ENCODE measurements at regions not wholly inside any gene's neighbourhood (a gene's known extent, or its start where the extent isn't known, plus 50 kb on each side); places are given as distances from the start of the nearest gene placed in this dataset.

- peak; percentile 16; the same call in 1 of the 3 replicates for ATAC-seq
- no peak for TF ChIP-seq ZFP3 (CRISPR knock-in tag; IDR thresholded peaks at IDR 0.05)
- no peak for TF ChIP-seq CREB5 (CRISPR knock-in tag; IDR thresholded peaks at IDR 0.05; ENCODE audit: low read depth)
- TF ChIP-seq CSDC2 (CRISPR knock-in tag; IDR thresholded peaks at IDR 0.05), result no peak
- TF ChIP-seq TSHZ2 (CRISPR knock-in tag; IDR thresholded peaks at IDR 0.05), result no peak
- TF ChIP-seq GLIS3 (CRISPR knock-in tag; IDR thresholded peaks at IDR 0.05), result no peak
- no peak for TF ChIP-seq ZNF565 (CRISPR knock-in tag; conservative IDR thresholded peaks at IDR 0.05; ENCODE audit: low read depth)
- no peak for TF ChIP-seq ARNTL (CRISPR knock-in tag; IDR thresholded peaks at IDR 0.05; ENCODE audit: borderline replicate concordance, low read depth)
- no peak for TF ChIP-seq BACH2 (CRISPR knock-in tag; IDR thresholded peaks at IDR 0.05; ENCODE audit: borderline replicate concordance)
- no peak for TF ChIP-seq CSRNP3 (CRISPR knock-in tag; IDR thresholded peaks at IDR 0.05)
- no peak for TF ChIP-seq ZFP30 (CRISPR knock-in tag; IDR thresholded peaks at IDR 0.05)
- TF ChIP-seq SNAI2 (CRISPR knock-in tag; IDR thresholded peaks at IDR 0.05), result no peak
- TF ChIP-seq RARB (CRISPR knock-in tag; IDR thresholded peaks at IDR 0.05), result no peak
- no peak for TF ChIP-seq PATZ1 (CRISPR knock-in tag; IDR thresholded peaks at IDR 0.05; ENCODE audit: borderline replicate concordance)
- TF ChIP-seq ISL1 (CRISPR knock-in tag; IDR thresholded peaks at IDR 0.05), result no peak
- no peak for TF ChIP-seq PPARA (CRISPR knock-in tag; IDR thresholded peaks at IDR 0.05; ENCODE audit: borderline replicate concordance)
- no peak for TF ChIP-seq ZNF70 (CRISPR knock-in tag; IDR thresholded peaks at IDR 0.05)
These were observed 79.7 kb upstream of the ZNF32 start for GRCh38 chr10:43728425-43728824.

- ATAC-seq, result no peak
- no peak for TF ChIP-seq ESRRG (CRISPR knock-in tag; IDR thresholded peaks at IDR 0.05)
- no peak for TF ChIP-seq OSR1 (CRISPR knock-in tag; IDR thresholded peaks at IDR 0.05)
These were observed 79.3 kb upstream of the ZNF32 start for GRCh38 chr10:43727935-43728334.

- ATAC-seq, result no peak
- TF ChIP-seq ZNF565 (CRISPR knock-in tag; conservative IDR thresholded peaks at IDR 0.05; ENCODE audit: low read depth) (no peak), ARNTL (CRISPR knock-in tag; IDR thresholded peaks at IDR 0.05; ENCODE audit: borderline replicate concordance, low read depth) (no peak), POU6F1 (CRISPR knock-in tag; IDR thresholded peaks at IDR 0.05; ENCODE audit: borderline replicate concordance, low read depth) (no peak), PATZ1 (CRISPR knock-in tag; IDR thresholded peaks at IDR 0.05; ENCODE audit: borderline replicate concordance) (no peak), ZNF8 (CRISPR knock-in tag; IDR thresholded peaks at IDR 0.05) (no peak), CSRNP3 (CRISPR knock-in tag; IDR thresholded peaks at IDR 0.05) (no peak), TSHZ2 (CRISPR knock-in tag; IDR thresholded peaks at IDR 0.05) (no peak), CSDC2 (CRISPR knock-in tag; IDR thresholded peaks at IDR 0.05) (no peak), ISL1 (CRISPR knock-in tag; IDR thresholded peaks at IDR 0.05) (no peak), PPARA (CRISPR knock-in tag; IDR thresholded peaks at IDR 0.05; ENCODE audit: borderline replicate concordance) (no peak), ZNF70 (CRISPR knock-in tag; IDR thresholded peaks at IDR 0.05) (no peak)
These were observed 66.7 kb upstream of the ZNF32 start for GRCh38 chr10:43715334-43715733.

All from SK-N-SH treated with all-trans-retinoic acid at 6 μM for 48 hours (cell line).